ENCODE measurements at regions not wholly inside any gene's neighbourhood (a gene's known extent, or its start where the extent isn't known, plus 50 kb on each side); places are given as distances from the start of the nearest gene placed in this dataset.
"Not testable (repeated sequence)": the region's sequence is repeated elsewhere in the genome, so short reads cannot be mapped to it uniquely, and the experiment has no call there.

GRCh38 chr5:166916021-166916420 lies 1375.4 kb upstream of the WWC1 start:
- in situ Hi-C loops (cut with MboI; ENCODE audit: low sequenced_read_pairs) = no loop called here

GRCh38 chr5:166926138-166926537 lies 1365.3 kb upstream of the WWC1 start:
- in situ Hi-C loops (cut with MboI; ENCODE audit: low sequenced_read_pairs) = no loop called here

GRCh38 chr5:166926806-166927475 lies 1364.5 kb upstream of the WWC1 start:
- in situ Hi-C loops (cut with MboI; ENCODE audit: low sequenced_read_pairs) = not testable (repeated sequence)

GRCh38 chr5:166936351-166936750 lies 1355.1 kb upstream of the WWC1 start:
- in situ Hi-C loops (cut with MboI; ENCODE audit: low sequenced_read_pairs) = no loop called here

DNA sequence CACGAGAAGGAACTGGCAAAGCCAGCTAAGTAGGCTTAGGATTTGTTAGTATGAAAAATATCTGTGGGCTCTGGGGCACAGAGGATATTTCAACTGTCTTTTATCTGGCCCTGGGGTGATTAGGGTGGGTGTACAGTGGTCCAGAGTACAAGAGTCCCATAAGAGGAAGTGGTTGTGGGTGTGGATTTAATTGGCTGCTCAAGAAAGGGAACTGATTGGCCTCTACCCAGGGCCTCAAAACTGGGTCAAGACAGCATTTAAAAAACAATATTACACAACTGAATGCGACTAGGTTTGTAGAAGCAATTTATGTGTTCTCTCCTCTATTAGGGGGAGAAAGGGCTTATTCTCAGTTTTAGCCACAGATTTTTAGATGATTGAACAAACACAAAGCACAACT lies 1353.4 kb upstream of the WWC1 start:
- in situ Hi-C loops (cut with MboI; ENCODE audit: low sequenced_read_pairs) = no loop called here

GRCh38 chr5:166942948-166943347 lies 1348.5 kb upstream of the WWC1 start:
- in situ Hi-C loops (cut with MboI; ENCODE audit: low sequenced_read_pairs) = no loop called here

GRCh38 chr5:166947045-166947444 lies 1344.4 kb upstream of the WWC1 start:
- in situ Hi-C loops (cut with MboI; ENCODE audit: low sequenced_read_pairs) = no loop called here

- in situ Hi-C loops (cut with MboI; ENCODE audit: low sequenced_read_pairs) = no loop called here
Observed at GRCh38 chr5:166948679-166949078, 1342.8 kb upstream of the WWC1 start.

GRCh38 chr5:166952048-166952447 lies 1339.4 kb upstream of the WWC1 start:
- in situ Hi-C loops (cut with MboI; ENCODE audit: low sequenced_read_pairs) = no loop called here

GRCh38 chr5:166957782-166958181 lies 1333.7 kb upstream of the WWC1 start:
- in situ Hi-C loops (cut with MboI; ENCODE audit: low sequenced_read_pairs) = no loop called here

DNA sequence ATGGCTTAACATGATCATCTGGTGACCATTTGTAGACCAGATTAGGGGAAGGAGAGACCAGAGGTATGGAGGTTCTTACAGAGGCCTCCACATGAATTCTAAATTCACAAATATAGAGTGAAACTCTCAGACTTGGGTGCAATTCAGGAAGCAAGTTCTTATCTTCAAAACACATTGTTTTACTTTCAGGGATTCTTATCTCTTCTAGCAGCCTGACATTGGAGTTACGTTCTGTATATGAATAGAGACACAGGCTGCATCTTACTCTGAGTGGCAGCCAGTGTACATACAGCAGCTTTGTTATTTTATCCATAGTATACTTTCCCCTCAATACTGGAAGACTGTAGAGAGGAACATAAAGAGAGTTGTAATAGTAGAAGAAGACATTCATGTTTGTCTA lies 1331.7 kb upstream of the WWC1 start:
- in situ Hi-C loops (cut with MboI; ENCODE audit: low sequenced_read_pairs) = no loop called here

GRCh38 chr5:166961028-166961427 lies 1330.4 kb upstream of the WWC1 start:
- in situ Hi-C loops (cut with MboI; ENCODE audit: low sequenced_read_pairs) = no loop called here

- in situ Hi-C loops (cut with MboI; ENCODE audit: low sequenced_read_pairs) = no loop called here
Observed at GRCh38 chr5:166961913-166962312, 1329.5 kb upstream of the WWC1 start.

- in situ Hi-C loops (cut with MboI; ENCODE audit: low sequenced_read_pairs) = no loop called here
Observed at GRCh38 chr5:166962461-166962860, 1329.0 kb upstream of the WWC1 start.

DNA sequence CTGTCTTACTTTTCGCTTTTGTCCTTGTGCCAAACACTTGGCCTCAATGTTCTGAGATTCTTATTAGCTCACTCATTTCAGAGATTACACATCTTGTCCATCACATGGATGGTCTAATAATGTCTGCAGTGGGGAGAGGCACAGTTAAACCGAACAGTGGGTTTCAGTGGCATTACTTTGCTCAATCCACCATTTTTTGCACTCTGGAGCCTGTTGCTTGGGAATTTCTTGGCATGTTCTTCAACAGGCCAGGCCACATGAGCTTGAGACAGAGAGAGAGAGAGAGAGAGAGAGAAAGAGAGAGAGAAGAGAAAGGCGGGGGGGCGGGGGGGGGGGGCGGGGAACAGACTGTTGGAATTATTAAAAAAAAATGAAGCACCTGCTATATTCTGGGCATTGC lies 1327.8 kb upstream of the WWC1 start:
- in situ Hi-C loops (cut with MboI; ENCODE audit: low sequenced_read_pairs) = no loop called here

- in situ Hi-C loops (cut with MboI; ENCODE audit: low sequenced_read_pairs) = no loop called here
Observed at GRCh38 chr5:166977911-166978422, 1313.5 kb upstream of the WWC1 start.

- in situ Hi-C loops (cut with MboI; ENCODE audit: low sequenced_read_pairs) = no loop called here
Observed at GRCh38 chr5:166979307-166979895, 1312.0 kb upstream of the WWC1 start.

- in situ Hi-C loops (cut with MboI; ENCODE audit: low sequenced_read_pairs) = no loop called here
Observed at GRCh38 chr5:166980666-166981065, 1310.8 kb upstream of the WWC1 start.

GRCh38 chr5:166982226-166982625 lies 1309.2 kb upstream of the WWC1 start:
- in situ Hi-C loops (cut with MboI; ENCODE audit: low sequenced_read_pairs) = no loop called here

DNA sequence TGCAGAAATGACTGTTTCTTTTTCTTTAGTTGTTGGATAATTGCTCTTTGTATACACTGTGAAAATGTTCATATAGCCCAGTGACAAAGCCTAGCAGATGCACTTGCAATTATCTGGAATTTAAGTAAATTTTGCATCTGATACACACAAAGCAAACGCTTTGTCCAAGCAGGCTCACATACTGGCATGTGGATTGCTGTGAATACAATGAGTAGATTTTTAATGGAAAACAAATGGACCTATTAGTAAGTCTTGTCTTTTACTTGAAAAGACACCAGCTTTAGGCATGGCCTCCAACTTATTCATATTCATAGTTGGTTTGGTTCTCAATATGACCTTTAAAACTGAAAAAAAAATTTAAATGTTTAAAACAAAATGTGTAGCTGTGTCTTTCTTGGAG lies 1299.8 kb upstream of the WWC1 start:
- in situ Hi-C loops (cut with MboI; ENCODE audit: low sequenced_read_pairs) = no loop called here

DNA sequence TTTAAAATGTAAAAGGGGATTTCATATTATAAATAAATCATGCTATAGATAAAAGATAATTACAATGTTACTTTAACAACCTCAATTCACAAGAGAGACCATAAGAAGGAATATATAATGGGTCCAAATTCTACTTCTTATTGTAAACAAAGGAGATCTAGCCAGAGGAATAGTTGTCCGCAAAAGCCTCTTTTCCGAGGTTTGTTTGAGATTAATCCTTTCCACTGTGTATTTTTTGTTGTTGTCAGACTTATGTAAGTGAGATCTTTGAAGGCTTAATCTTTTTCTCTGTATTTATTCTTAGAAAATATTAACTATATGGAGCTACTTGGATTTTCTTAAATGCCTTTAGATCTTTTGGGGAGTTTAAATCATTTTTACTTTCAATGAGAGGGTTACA lies 1299.3 kb upstream of the WWC1 start:
- in situ Hi-C loops (cut with MboI; ENCODE audit: low sequenced_read_pairs) = no loop called here

DNA sequence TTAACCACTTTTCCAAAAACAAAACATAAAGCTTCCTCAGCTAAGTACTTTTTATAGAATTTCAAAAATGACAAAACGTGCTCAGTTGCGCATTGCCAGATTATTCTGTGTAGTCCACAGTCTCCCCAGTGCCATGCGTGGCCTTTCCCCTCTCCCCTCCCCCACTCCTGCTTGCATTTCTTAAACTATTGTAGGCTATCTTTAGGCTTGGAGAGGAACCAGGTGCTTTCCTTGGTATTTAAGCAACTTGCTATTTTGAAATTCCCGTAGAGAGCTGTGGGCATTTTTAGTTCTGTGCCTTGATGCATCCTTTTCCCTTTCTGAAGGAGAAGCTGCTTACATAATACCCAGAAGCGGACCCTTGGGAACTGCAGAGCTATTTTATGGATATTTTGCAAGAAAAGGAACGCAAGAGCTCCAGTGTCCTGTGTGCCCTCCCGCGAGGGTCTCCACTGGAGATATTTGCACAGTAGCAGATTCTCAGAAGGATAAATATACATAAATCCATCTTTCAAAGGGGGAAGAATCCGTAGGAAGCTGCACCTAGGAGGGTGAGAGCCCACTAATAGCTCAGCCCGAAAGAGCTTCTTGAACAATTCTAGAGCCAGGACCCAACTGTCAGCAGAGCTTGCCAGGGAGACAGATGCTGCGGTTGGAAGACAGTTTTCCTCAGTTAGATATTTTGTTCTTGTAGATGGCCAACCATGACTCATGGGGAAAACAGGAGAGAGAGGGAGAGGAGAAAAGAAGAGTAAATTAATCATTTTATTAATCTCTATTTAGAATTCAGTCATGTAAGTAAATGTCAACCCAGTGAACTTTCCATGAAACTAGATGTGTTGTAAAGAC lies 1298.3 kb upstream of the WWC1 start:
- in situ Hi-C loops (cut with MboI; ENCODE audit: low sequenced_read_pairs) = no loop called here
